GM21423 (cell line): ENCODE measurements at regions not wholly inside any gene's neighbourhood (a gene's known extent, or its start where the extent isn't known, plus 50 kb on each side); places are given as distances from the start of the nearest gene placed in this dataset.

ENCODE experiments used
- ATAC-seq: cut with Tn5 transposase; IDR thresholded peaks from one replicate; pipeline ENCODE4 v1.9.1; 2021; ENCODE audit warnings: mild to moderate bottlenecking, moderate library complexity; ENCODE audit not compliant: unreplicated experiment

DNA sequence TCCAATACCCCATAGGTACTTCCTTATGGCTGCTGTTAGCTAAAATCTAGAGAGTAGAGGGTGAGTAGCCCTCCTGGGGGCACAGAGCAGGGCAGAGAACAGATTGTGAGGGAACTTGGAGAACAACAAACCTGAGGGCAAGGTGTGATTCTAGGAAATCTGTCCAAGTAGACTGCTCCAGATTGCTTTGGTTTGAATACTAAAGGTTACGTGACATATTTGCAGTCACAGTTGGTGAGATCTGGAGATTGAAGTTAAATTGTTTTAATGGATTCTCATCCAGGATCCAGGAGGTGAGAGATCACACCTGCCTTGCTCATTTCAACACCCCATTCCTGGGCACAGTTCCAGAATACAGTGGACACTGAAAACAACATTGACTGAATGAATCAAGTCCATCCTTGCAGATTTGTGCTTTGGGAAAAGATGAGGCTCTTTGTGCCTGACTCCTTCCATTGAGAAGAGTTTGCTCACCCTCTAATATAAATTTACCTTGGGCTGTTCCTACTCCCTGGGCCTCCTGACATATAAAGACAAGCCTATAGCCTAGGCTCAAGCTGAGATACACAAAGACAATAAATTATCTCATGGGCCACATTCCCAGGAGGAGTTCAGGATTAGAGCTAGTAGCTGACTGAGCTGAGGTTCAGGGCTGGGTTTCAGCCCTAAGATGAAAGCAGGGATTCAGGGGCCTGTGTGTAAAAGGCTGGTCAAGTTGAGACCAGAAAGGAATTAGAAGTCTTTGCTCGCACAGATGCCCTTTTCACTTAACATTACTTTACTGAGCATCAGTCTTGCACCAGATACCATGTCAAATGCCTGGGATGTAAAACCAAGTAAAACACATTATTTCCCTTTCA is 400.9 kb upstream of the MCTP2 start:
- ATAC-seq = no peak

GRCh38 chr15:93829115-93829870 is 402.1 kb upstream of the MCTP2 start:
- no peak for ATAC-seq

DNA sequence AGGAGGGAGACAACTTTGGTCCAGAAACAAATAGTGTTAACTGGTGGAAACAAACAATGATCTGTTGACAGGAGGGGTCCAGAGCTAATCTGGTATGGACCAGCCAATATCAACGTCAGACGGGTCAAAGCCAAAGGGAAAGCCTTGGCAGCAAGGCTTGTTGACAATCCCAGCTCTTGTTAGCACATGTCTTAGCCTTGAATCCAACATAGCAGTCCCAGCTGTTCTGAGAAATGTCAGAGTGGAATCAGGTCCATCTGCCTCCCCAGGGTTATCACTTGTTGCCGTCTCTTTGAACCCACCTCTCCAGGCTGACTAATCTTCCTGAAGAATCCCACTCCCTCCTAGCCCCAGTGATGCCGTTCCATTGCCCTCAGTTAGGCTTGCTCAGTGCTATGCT is 404.6 kb upstream of the MCTP2 start:
- ATAC-seq = no peak

DNA sequence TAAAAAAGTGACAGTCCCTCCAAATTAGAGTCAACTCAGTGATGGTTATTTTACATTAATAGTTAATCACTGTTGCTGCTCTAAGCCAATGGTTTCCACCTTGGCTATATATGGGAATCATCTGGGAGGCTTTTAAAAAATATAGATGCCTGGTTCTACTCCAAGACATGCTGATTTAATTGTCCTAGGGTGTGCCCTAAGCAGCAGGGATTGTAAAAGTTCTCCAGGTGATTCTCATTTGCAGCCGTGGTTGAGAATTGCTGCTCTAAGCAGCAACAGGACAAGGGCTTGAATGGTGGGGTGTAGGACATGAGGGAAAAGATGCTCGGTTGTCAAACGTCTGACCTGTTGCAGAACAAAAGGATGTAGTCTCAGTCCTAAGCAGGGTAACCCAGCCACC is 405.1 kb upstream of the MCTP2 start:
- no peak for ATAC-seq

- no peak for ATAC-seq
Measured at GRCh38 chr15:93825682-93826081, 405.7 kb upstream of the MCTP2 start.

- no peak for ATAC-seq
Measured at GRCh38 chr15:93823971-93824913, 407.1 kb upstream of the MCTP2 start.

- ATAC-seq = no peak
Measured at GRCh38 chr15:93820566-93820965, 410.8 kb upstream of the MCTP2 start.

DNA sequence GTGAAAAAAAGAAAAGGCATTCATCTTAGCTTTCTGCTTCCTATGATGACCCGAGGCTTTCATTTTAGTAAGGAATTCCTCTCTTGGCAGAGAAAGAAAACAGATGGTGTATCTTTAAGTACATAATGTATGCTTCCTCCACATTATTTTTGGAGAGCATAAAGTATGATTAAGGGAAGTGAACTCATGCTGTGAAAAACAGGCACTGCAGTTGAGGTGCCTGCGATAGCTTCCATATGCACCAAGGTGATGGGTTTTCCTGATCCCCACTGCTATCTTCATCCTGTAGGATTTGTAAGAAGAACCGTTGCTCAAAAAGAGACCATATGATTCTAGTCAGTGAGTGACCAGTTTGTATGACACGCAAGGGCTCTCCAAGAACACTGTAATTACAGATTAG is 411.5 kb upstream of the MCTP2 start:
- no peak for ATAC-seq

GRCh38 chr15:93816815-93817214 is 414.5 kb upstream of the MCTP2 start:
- no peak for ATAC-seq

- no peak for ATAC-seq
Measured at GRCh38 chr15:93811305-93811704, 420.1 kb upstream of the MCTP2 start.

DNA sequence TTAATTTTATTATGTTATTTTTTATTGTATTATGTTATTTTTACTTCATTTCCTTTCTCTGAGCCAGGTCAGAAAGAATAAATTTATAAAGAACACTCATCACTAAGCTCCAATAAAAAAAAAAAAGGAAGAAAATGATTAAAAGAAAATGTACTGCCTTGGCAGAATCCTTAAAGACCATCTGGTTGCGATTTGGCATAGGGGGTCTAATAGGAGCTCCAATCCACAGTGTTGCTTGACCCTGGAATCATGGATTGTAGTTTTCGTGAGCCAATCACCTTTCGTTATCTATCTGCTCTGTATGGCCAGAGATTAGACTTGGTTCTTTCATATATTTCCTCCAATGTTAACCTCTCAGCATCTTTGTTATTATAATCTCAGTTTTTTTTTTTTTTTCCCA is 421.8 kb upstream of the MCTP2 start:
- ATAC-seq = no peak

DNA sequence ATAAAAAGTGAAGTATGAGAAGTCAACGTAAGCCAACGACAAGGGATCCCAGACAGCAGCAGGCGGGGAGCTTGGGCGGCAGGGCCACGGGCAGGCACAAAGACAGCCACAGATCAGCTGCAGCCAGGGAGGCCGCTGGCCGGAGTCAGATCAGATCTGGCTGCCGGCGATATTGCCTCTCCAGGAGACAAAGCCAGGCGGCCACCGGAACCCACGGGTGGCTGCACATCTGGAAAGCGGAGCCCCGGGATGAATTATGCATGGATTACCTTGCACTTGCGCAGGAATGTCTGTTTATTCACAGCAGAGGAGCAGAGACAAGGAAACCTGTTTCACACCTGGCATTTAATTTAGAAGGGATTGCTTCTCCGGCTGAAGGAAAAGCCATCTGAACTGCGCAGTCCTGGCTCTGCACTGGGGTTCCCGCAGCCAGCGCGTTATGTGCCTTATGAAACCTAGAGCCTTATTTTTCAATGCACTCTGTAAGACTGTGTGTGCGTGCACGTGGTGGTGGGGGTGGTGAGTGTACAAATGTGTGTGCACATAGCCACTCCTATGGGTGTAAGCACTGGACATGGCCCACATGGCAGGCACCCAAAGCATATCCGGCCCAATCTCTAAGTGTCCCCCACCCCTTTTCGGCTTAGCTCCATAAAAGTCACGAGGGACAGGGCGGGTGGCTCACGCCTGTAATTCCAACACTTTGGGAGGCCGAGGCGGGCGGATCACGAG is 427.8 kb upstream of the MCTP2 start:
- ATAC-seq = no peak

- ATAC-seq = no peak
Measured at GRCh38 chr15:93801206-93801605, 430.2 kb upstream of the MCTP2 start.

DNA sequence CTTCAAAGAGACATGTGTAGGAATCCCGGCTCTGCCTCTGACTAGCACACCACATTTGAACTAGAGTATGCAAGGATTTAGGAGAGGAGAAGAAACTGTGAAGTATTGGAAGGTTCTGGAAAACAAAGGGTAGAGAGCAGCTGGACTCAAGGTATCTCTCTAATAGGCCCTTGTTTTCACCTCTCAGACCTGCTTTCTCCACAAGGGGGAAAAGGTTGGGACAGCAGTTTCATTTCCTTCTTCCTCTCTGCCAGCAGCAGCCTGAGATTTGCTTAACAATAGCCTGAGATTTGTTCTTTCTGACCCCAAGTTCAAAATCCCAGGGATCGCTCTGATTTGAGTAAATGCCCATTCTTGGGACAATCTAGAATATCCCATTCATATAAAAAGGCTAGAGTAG is 430.6 kb upstream of the MCTP2 start:
- ATAC-seq = no peak

DNA sequence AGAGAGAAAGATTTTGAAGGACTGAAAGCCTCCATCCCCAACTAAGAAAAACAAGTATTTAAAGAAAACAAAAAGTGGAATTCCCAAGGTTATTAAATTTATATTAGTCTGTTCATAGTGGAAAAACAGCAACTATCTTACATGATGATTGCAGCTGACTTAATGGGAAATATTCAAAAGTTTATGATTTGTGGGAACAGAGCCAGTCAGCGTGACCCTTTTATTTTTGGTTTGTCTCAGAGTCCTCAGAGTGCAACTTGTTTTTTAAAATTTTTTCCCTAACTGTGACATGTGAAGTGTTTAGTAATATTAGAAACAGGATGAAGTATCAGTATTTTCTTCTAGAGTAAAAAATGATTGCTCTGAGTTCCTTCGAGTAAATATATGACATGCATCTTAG is 441.9 kb upstream of the MCTP2 start:
- ATAC-seq = no peak

- no peak for ATAC-seq
Measured at GRCh38 chr15:93780073-93780472, 451.3 kb upstream of the MCTP2 start.

GRCh38 chr15:93779341-93779740 is 452.0 kb upstream of the MCTP2 start:
- no peak for ATAC-seq

GRCh38 chr15:93771196-93772030 is 459.9 kb upstream of the MCTP2 start:
- ATAC-seq = no peak

GRCh38 chr15:93770788-93771187 is 460.6 kb upstream of the MCTP2 start:
- ATAC-seq = no peak

- ATAC-seq = no peak
Measured at GRCh38 chr15:93762036-93762435, 469.3 kb upstream of the MCTP2 start.
